ENCODE measurements at regions not wholly inside any gene's neighbourhood (a gene's known extent, or its start where the extent isn't known, plus 50 kb on each side); places are given as distances from the start of the nearest gene placed in this dataset.

GRCh38 chr2:9760069-9760901 is 83.0 kb upstream of the TAF1B start:
- Histone ChIP-seq H3K36me3 (no peaks in the 10 kb centered on the region), H3K27ac (no peak overlapping the region), H3K4me3 (no peak overlapping the region), H3K4me1 (peaks cover 0 to 15% (median 6%) of the 10 kb centered on the region in 4 donors), H3K27me3 (peaks cover 3% of the 10 kb centered on the region), H3K9me3 (no peaks in the 10 kb centered on the region)
- intact Hi-C loops (cut with DNase I; ENCODE audit: low total_unique reads), result no loop called here
- TF ChIP-seq POLR2A (IDR thresholded peaks at IDR 0.05) (no peak), EP300 (IDR thresholded peaks at IDR 0.05; ENCODE audit: low read depth) (no peak), POLR2AphosphoS5 (IDR thresholded peaks at IDR 0.05) (no peak)
- TF ChIP-seq, protein P1, sequence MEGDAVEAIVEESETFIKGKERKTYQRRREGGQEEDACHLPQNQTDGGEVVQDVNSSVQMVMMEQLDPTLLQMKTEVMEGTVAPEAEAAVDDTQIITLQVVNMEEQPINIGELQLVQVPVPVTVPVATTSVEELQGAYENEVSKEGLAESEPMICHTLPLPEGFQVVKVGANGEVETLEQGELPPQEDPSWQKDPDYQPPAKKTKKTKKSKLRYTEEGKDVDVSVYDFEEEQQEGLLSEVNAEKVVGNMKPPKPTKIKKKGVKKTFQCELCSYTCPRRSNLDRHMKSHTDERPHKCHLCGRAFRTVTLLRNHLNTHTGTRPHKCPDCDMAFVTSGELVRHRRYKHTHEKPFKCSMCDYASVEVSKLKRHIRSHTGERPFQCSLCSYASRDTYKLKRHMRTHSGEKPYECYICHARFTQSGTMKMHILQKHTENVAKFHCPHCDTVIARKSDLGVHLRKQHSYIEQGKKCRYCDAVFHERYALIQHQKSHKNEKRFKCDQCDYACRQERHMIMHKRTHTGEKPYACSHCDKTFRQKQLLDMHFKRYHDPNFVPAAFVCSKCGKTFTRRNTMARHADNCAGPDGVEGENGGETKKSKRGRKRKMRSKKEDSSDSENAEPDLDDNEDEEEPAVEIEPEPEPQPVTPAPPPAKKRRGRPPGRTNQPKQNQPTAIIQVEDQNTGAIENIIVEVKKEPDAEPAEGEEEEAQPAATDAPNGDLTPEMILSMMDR (IDR thresholded peaks at IDR 0.05), result no peak
- DNase-seq, result no peak
- 63 to 74% methylated on average over 4 of the region's 4 CpGs for WGBS, 2 donors (ENCODE audit: low coverage in 1 of 2)
- in situ Hi-C loops (cut with MboI; ENCODE audit: low pct_ligation_motif_present in 1 of 4, low pct_unique_long_range_greater_than_20kb in 1 of 4, low sequenced_read_pairs in 3 of 4), result no loop called here

- no peaks in the 10 kb centered on the region for H3K9me3 ChIP-seq
- H3K27me3 ChIP-seq, result peaks cover 3% of the 10 kb centered on the region
- H3K4me1 ChIP-seq, result peaks cover 0 to 16% (median 7%) of the 10 kb centered on the region in 4 donors
- no peak for TF ChIP-seq POLR2A (IDR thresholded peaks at IDR 0.05)
- TF ChIP-seq POLR2AphosphoS5 (IDR thresholded peaks at IDR 0.05), result no peak
- TF ChIP-seq, protein P1 (IDR thresholded peaks at IDR 0.05), result no peak
- no peak for TF ChIP-seq EP300 (IDR thresholded peaks at IDR 0.05; ENCODE audit: low read depth)
- in situ Hi-C loops (cut with MboI; ENCODE audit: low pct_ligation_motif_present in 1 of 4, low pct_unique_long_range_greater_than_20kb in 1 of 4, low sequenced_read_pairs in 3 of 4) (no loop called here), intact Hi-C loops (cut with DNase I; ENCODE audit: low total_unique reads) (no loop called here)
- WGBS, 2 donors (ENCODE audit: low coverage in 1 of 2), result 66 to 74% methylated on average over 4 to 7 of the region's 7 CpGs
- no peak overlapping the region for H3K27ac ChIP-seq
- H3K36me3 ChIP-seq, result no peaks in the 10 kb centered on the region
- no peak overlapping the region for H3K4me3 ChIP-seq
- no peak for DNase-seq
These were observed 82.4 kb upstream of the TAF1B start for GRCh38 chr2:9760902-9761228.

DNA sequence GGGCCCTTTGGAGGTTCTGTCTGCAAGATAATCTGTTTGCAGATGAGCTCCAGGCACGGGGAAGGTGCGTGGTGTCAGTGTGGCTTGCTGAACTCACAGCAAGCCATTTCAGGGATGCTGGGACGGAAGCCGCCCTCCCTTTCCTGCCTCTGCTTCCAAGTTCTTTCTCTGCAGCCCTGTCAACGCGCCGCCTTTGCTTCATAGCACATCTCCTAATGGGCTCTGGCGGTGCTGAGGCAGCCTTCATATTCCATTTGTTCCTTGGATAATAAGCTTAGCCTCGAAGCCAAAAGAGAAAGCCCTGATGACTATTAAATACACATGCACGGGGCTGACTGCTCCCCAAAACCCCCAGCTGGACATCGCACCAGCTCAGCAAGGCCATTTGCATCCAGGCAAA is 81.7 kb upstream of the TAF1B start:
- in situ Hi-C loops (cut with MboI; ENCODE audit: low pct_ligation_motif_present in 1 of 4, low pct_unique_long_range_greater_than_20kb in 1 of 4, low sequenced_read_pairs in 3 of 4), result no loop called here

GRCh38 chr2:9762164-9762563 is 81.1 kb upstream of the TAF1B start:
- peak overlapping the region in 1 of 4 donors; percentile 12 for H3K27ac ChIP-seq
- in situ Hi-C loops (cut with MboI; ENCODE audit: low pct_ligation_motif_present in 1 of 4, low pct_unique_long_range_greater_than_20kb in 1 of 4, low sequenced_read_pairs in 3 of 4), result no loop called here

More for the DNA sequence above, 81.7 kb upstream of the TAF1B start:
- 88% methylated on average over 11 of the region's 11 CpGs; no CpG with 5 or more reads in 1 of the 2 donors for WGBS, 2 donors (ENCODE audit: low coverage in 1 of 2)
- no peak for TF ChIP-seq POLR2AphosphoS5 (IDR thresholded peaks at IDR 0.05)
- TF ChIP-seq EP300 (IDR thresholded peaks at IDR 0.05; ENCODE audit: low read depth), result no peak
- TF ChIP-seq, protein P1 (IDR thresholded peaks at IDR 0.05), result no peak
- TF ChIP-seq POLR2A (IDR thresholded peaks at IDR 0.05), result no peak
- Histone ChIP-seq H3K4me3 (no peak overlapping the region), H3K9me3 (no peaks in the 10 kb centered on the region), H3K36me3 (no peaks in the 10 kb centered on the region), H3K4me1 (peaks cover 3 to 23% (median 11%) of the 10 kb centered on the region in 4 donors), H3K27ac (peak overlapping the region in 1 of 4 donors; percentile 8), H3K27me3 (peaks cover 3% of the 10 kb centered on the region)
- intact Hi-C loops (cut with DNase I; ENCODE audit: low total_unique reads), result no loop called here
- no peak for DNase-seq

More at GRCh38 chr2:9762164-9762563, 81.1 kb upstream of the TAF1B start:
- no peak for DNase-seq
- Histone ChIP-seq H3K27me3 (peaks cover 3% of the 10 kb centered on the region), H3K4me3 (no peak overlapping the region), H3K9me3 (no peaks in the 10 kb centered on the region), H3K4me1 (peaks cover 3 to 22% (median 8%) of the 10 kb centered on the region in 4 donors), H3K36me3 (no peaks in the 10 kb centered on the region)
- 91% methylated on average over 5 of the region's 5 CpGs; no CpG with 5 or more reads in 1 of the 2 donors for WGBS, 2 donors (ENCODE audit: low coverage in 1 of 2)
- TF ChIP-seq, protein P1 (IDR thresholded peaks at IDR 0.05), result no peak
- TF ChIP-seq POLR2A (IDR thresholded peaks at IDR 0.05) (no peak), EP300 (IDR thresholded peaks at IDR 0.05; ENCODE audit: low read depth) (no peak), POLR2AphosphoS5 (IDR thresholded peaks at IDR 0.05) (no peak)
- intact Hi-C loops (cut with DNase I; ENCODE audit: low total_unique reads), result no loop called here
